H1 (cell line): ENCODE measurements at regions not wholly inside any gene's neighbourhood (a gene's known extent, or its start where the extent isn't known, plus 50 kb on each side); places are given as distances from the start of the nearest gene placed in this dataset.

Experiments used
- CTCF ChIA-PET: fragments of 300-600 bp; sonication (Branson Sonifier 250); formaldehyde crosslinking; loops from one replicate; lab custom pipeline; 2021; ENCODE audit not compliant: partially characterized antibody; lab: Charles Lee
- POLR2A ChIA-PET: fragments of 300-600 bp; sonication (Branson Sonifier 250); formaldehyde crosslinking; loops from one replicate; lab custom pipeline; 2021; ENCODE audit warnings: inconsistent platforms; ENCODE audit not compliant: partially characterized antibody; lab: Charles Lee
- DNase-seq, 2 experiments: peaks; one replicate each; pipeline versions ENCODE4 v3.0.0 to v3.0.0-alpha.2; 2010 to 2022; ENCODE audit warnings: low spot score in 2 of 2, low read depth in 1 of 2, mixed read lengths in 1 of 2
- FAIRE-seq: peaks from 2 replicates; lab custom pipeline; 2011; peaks lifted over from hg19 to GRCh38; lab: Jason Lieb, UNC
- H2AFZ ChIP-seq: 2 replicates; pipeline ENCODE4 v1.8.1; 2012; ENCODE audit warnings: low read length, inconsistent platforms
- H2AK5ac ChIP-seq: 2 replicates; pipeline ENCODE4 v1.6.1; 2013; ENCODE audit warnings: low read depth, low read length
- H2BK120ac ChIP-seq: replicated peaks from 2 replicates; pipeline ENCODE3; 2013; ENCODE audit warnings: low read depth, low read length, inconsistent platforms
- H2BK12ac ChIP-seq: 2 replicates; pipeline ENCODE4 v1.6.1; 2013; ENCODE audit warnings: low read depth, low read length
- H2BK15ac ChIP-seq: 2 replicates; pipeline ENCODE4 v1.6.1; 2013; ENCODE audit warnings: low read length
- H2BK20ac ChIP-seq: 2 replicates; pipeline ENCODE4 v1.6.1; 2013; ENCODE audit warnings: low read length
- H2BK5ac ChIP-seq: 2 replicates; pipeline ENCODE4 v1.6.1; 2013; ENCODE audit warnings: low read depth, low read length
- H3K14ac ChIP-seq: 2 replicates; pipeline ENCODE4 v1.6.1; 2013; ENCODE audit warnings: inconsistent platforms; ENCODE audit not compliant: insufficient read length
- H3K18ac ChIP-seq: 2 replicates; pipeline ENCODE4 v1.6.1; 2013; ENCODE audit warnings: low read length; ENCODE audit errors: extremely low read depth
- H3K23ac ChIP-seq: 2 replicates; pipeline ENCODE4 v1.6.1; 2013; ENCODE audit warnings: inconsistent platforms; ENCODE audit not compliant: insufficient read length
- H3K23me2 ChIP-seq: 2 replicates; pipeline ENCODE4 v1.6.1; 2013; ENCODE audit warnings: low read depth, low read length
- H3K27ac ChIP-seq: 2 replicates; pipeline ENCODE4 v1.6.1; 2011; ENCODE audit warnings: low read depth, low read length, inconsistent platforms
- H3K27me3 ChIP-seq, 4 experiments: replicated peaks in 1 of 4; 1 replicate in 1 of 4; 2 replicates in 3 of 4; pipeline versions ENCODE4 v1.6.1 to v1.8.1; 2011 to 2013; ENCODE audit warnings: low read length in 3 of 4, mild to moderate bottlenecking in 3 of 4, inconsistent platforms in 2 of 4, mixed read lengths in 2 of 4, moderate library complexity in 1 of 4; ENCODE audit not compliant: control insufficient read depth in 3 of 4, insufficient read depth in 3 of 4; ENCODE audit errors: extremely low read depth in 1 of 4
- H3K36me3 ChIP-seq, 4 experiments: 2 replicates each; pipeline versions ENCODE4 v1.6.1 to v1.8.1; 2011 to 2013; ENCODE audit warnings: mild to moderate bottlenecking in 4 of 4, low read length in 3 of 4, moderate library complexity in 2 of 4, control low read depth in 1 of 4, inconsistent platforms in 1 of 4; ENCODE audit not compliant: insufficient read depth in 4 of 4, control insufficient read depth in 2 of 4
- H3K4ac ChIP-seq: replicated peaks from 2 replicates; pipeline ENCODE3; 2013; ENCODE audit warnings: low read length, low read depth, mixed read lengths, inconsistent platforms; ENCODE audit not compliant: insufficient read length
- H3K4me1 ChIP-seq, 4 experiments: replicated peaks in 1 of 4; 1 replicate in 1 of 4; 2 replicates in 3 of 4; pipeline versions ENCODE4 v1.6.1 to v1.8.1; 2011 to 2013; ENCODE audit warnings: low read length in 3 of 4, inconsistent platforms in 2 of 4, mixed read lengths in 1 of 4; ENCODE audit not compliant: insufficient read depth in 4 of 4, control insufficient read depth in 3 of 4
- H3K4me2 ChIP-seq, 2 experiments: 2 replicates each; pipeline versions ENCODE4 v1.6.1 to v1.8.1; 2011 to 2013; ENCODE audit warnings: low read depth in 2 of 2, low read length in 2 of 2, control low read depth in 1 of 2, inconsistent platforms in 1 of 2, mild to moderate bottlenecking in 1 of 2; ENCODE audit not compliant: insufficient read depth in 1 of 2
- H3K4me3 ChIP-seq, 4 experiments: fragments of 200-600, 300-600 bp in 1 of 4; sonication (generic), shearing (Covaris generic), sonication (Bioruptor Twin) in 1 of 4; 2 replicates each; pipeline versions ENCODE4 v1.5.1 to v1.8.1; 2011 to 2016; ENCODE audit warnings: low read length in 4 of 4, low read depth in 3 of 4, control low read depth in 2 of 4, inconsistent platforms in 2 of 4, mild to moderate bottlenecking in 2 of 4, mixed read lengths in 1 of 4, moderate library complexity in 1 of 4; ENCODE audit not compliant: insufficient read depth in 2 of 4; ENCODE audit errors: extremely low read depth in 1 of 4
- H3K56ac ChIP-seq: replicated peaks from 2 replicates; pipeline ENCODE3; 2013; ENCODE audit warnings: low read depth, mild to moderate bottlenecking, mixed read lengths, low read length, inconsistent platforms; ENCODE audit not compliant: insufficient read length
- H3K79me1 ChIP-seq: 2 replicates; pipeline ENCODE4 v1.6.1; 2013; ENCODE audit warnings: low read depth, low read length, control low read depth
- H3K79me2 ChIP-seq, 2 experiments: 2 replicates each; pipeline versions ENCODE4 v1.6.1 to v1.8.1; 2012 to 2013; ENCODE audit warnings: low read length in 2 of 2, mild to moderate bottlenecking in 2 of 2, inconsistent platforms in 1 of 2; ENCODE audit not compliant: insufficient read depth in 2 of 2, control insufficient read depth in 1 of 2
- H3K9ac ChIP-seq, 4 experiments: replicated peaks in 1 of 4; 1 replicate in 1 of 4; 2 replicates in 3 of 4; pipeline versions ENCODE4 v1.6.1 to v1.8.1; 2011 to 2013; ENCODE audit warnings: low read depth in 3 of 4, low read length in 3 of 4, control low read depth in 2 of 4, mild to moderate bottlenecking in 2 of 4, moderate library complexity in 2 of 4, inconsistent platforms in 1 of 4; ENCODE audit errors: extremely low read depth in 1 of 4
- H3K9me3 ChIP-seq, 2 experiments: 2 replicates each; pipeline versions ENCODE4 v1.6.1 to v1.8.1; 2012 to 2013; ENCODE audit warnings: mild to moderate bottlenecking in 2 of 2, moderate library complexity in 2 of 2, control low read depth in 1 of 2, inconsistent platforms in 1 of 2, low read depth in 1 of 2, low read length in 1 of 2, mixed read lengths in 1 of 2; ENCODE audit not compliant: insufficient read depth in 2 of 2
- H4K20me1 ChIP-seq, 2 experiments: replicated peaks in 1 of 2; 2 replicates each; pipeline versions ENCODE3 to v1.8.1; 2011 to 2013; ENCODE audit warnings: inconsistent platforms in 2 of 2, low read length in 2 of 2, mild to moderate bottlenecking in 1 of 2; ENCODE audit not compliant: insufficient read depth in 2 of 2, control insufficient read depth in 1 of 2
- H4K5ac ChIP-seq: 2 replicates; pipeline ENCODE4 v1.6.1; 2013; ENCODE audit warnings: low read length, low read depth, mixed read lengths, inconsistent platforms; ENCODE audit not compliant: insufficient read length
- H4K8ac ChIP-seq: 2 replicates; pipeline ENCODE4 v1.8.0; 2013; ENCODE audit warnings: mild to moderate bottlenecking, moderate library complexity, low read length, inconsistent platforms; ENCODE audit not compliant: insufficient read depth; ENCODE audit errors: extremely low read depth
- H4K91ac ChIP-seq: replicated peaks from 2 replicates; pipeline ENCODE3; 2013; ENCODE audit warnings: low read length, mixed read lengths, inconsistent platforms; ENCODE audit not compliant: insufficient read length
- BCL11A ChIP-seq, 2 experiments: IDR thresholded peaks; one replicate each; pipeline ENCODE4 v1.6.1; 2011; ENCODE audit warnings: low read depth in 2 of 2, low read length in 2 of 2, mild to moderate bottlenecking in 2 of 2
- CREB1 ChIP-seq: IDR thresholded peaks from 2 replicates; pipeline ENCODE4 v1.6.1; 2012; ENCODE audit warnings: inconsistent platforms
- EGR1 ChIP-seq: IDR thresholded peaks from 2 replicates; pipeline ENCODE4 v1.6.1; 2011; ENCODE audit warnings: low read depth, low read length, borderline replicate concordance
- EP300 ChIP-seq, 2 experiments: IDR thresholded peaks; 1 replicate in 1 of 2; 2 replicates in 1 of 2; pipeline ENCODE4 v1.6.1; 2011 to 2012; ENCODE audit warnings: low read depth in 2 of 2, low read length in 2 of 2, mild to moderate bottlenecking in 2 of 2, borderline replicate concordance in 1 of 2, inconsistent platforms in 1 of 2, moderate library complexity in 1 of 2
- FOSL1 ChIP-seq: IDR thresholded peaks from 2 replicates; pipeline ENCODE4 v1.6.1; 2011; ENCODE audit warnings: mild to moderate bottlenecking, low read depth, low read length, moderate library complexity; ENCODE audit not compliant: insufficient read depth
- HDAC6 ChIP-seq: IDR thresholded peaks from one replicate; pipeline ENCODE4 v1.7.1; 2012; ENCODE audit warnings: low read depth, mild to moderate bottlenecking, inconsistent platforms, low read length, moderate library complexity
- JUN ChIP-seq: IDR thresholded peaks from 2 replicates; pipeline ENCODE4 v1.6.1; 2011; ENCODE audit warnings: low read depth, mild to moderate bottlenecking, improper control_type of control experiment, low read length
- KDM1A ChIP-seq: fragments of 200-600, 300-600 bp; sonication (generic); IDR thresholded peaks from 2 replicates; pipeline ENCODE4 v1.7.1; 2016; ENCODE audit warnings: mild to moderate bottlenecking, low read length, borderline replicate concordance
- KDM4A ChIP-seq: IDR thresholded peaks from one replicate; pipeline ENCODE4 v1.7.1; 2012; ENCODE audit warnings: low read depth, mild to moderate bottlenecking, moderate library complexity, low read length, inconsistent platforms; ENCODE audit not compliant: severe bottlenecking
- NANOG ChIP-seq: IDR thresholded peaks from 2 replicates; pipeline ENCODE4 v1.6.1; 2011; ENCODE audit warnings: low read length, low read depth, mild to moderate bottlenecking, inconsistent platforms; ENCODE audit not compliant: insufficient read depth, poor library complexity, severe bottlenecking
- NRF1 ChIP-seq: IDR thresholded peaks from 2 replicates; pipeline ENCODE4 v1.6.1; 2011; ENCODE audit warnings: mild to moderate bottlenecking, low read depth, low read length, improper control_type of control experiment
- POLR2A ChIP-seq, 2 experiments: IDR thresholded peaks; 1 replicate in 1 of 2; 2 replicates in 1 of 2; pipeline ENCODE4 v1.6.1; 2011; ENCODE audit warnings: low read depth in 2 of 2, low read length in 2 of 2, mild to moderate bottlenecking in 2 of 2; ENCODE audit errors: control extremely low read depth in 1 of 2
- RNF2 ChIP-seq: fragments of 200-900, 300-1000 bp; sonication (generic); IDR thresholded peaks from 2 replicates; pipeline ENCODE4 v1.7.1; 2016; ENCODE audit warnings: borderline replicate concordance, low read depth, mild to moderate bottlenecking, antibody characterized with exemption, low read length; ENCODE audit not compliant: poor library complexity, severe bottlenecking; ENCODE audit errors: missing control alignments
- YY1 ChIP-seq: IDR thresholded peaks from 2 replicates; pipeline ENCODE4 v1.6.1; 2011; ENCODE audit warnings: low read depth, mild to moderate bottlenecking, low read length
- WGBS, 2 experiments: shearing (Covaris generic) in 1 of 2; methylation state at CpG; one replicate each; pipeline versions ENCODE4 v1.1.6 to v1.1.7; 2013 to 2015; ENCODE audit warnings: low lambda C conversion rate in 2 of 2, mixed read lengths in 2 of 2, inconsistent platforms in 1 of 2, low coverage in 1 of 2, missing lambda C conversion rate in 1 of 2; ENCODE audit not compliant: insufficient replicate concordance in 2 of 2, insufficient coverage in 1 of 2, insufficient read length in 1 of 2; ENCODE audit errors: extremely low coverage in 1 of 2, missing lambda C conversion rate in 1 of 2; 5-methylcytosine and 5-hydroxymethylcytosine counted together
- TF ChIP-seq, protein P1 (sequence below): IDR thresholded peaks from 2 replicates; pipeline ENCODE4 v1.6.1; 2012; ENCODE audit warnings: inconsistent platforms

DNA sequence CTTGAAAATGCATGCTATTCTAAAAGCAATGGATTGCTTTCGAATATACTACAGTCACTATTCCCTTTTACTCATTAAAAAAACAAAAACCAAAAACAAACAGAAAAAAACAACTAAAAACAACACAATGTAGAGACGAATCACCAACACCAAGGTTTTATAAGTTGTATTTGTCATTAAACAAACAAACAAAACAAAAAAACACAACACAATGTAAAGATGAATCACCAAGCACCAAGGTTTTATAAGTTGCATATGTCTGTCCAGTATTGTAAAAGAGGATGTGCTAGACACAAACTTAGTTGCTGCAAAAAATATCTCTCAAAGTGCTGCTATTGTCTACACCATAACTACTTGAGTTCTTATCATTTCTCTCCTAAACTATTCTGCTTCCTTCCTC, 1269.2 kb downstream of the EFNA5 start:
- FAIRE-seq = no peak
- Histone ChIP-seq H3K27me3 (peaks cover 0 to 1% (median 0%) of the 10 kb centered on the region in 4 experiments; a peak in 1 of 7 replicates), H3K27ac (no peak overlapping the region), H2BK15ac (no peak overlapping the region), H4K20me1 (no peaks in the 10 kb centered on the region), H2AFZ (no peak overlapping the region), H2BK120ac (no peak overlapping the region), H2BK12ac (no peak overlapping the region), H2AK5ac (no peak overlapping the region), H3K23ac (no peak overlapping the region), H3K4me2 (no peak overlapping the region), H3K9ac (no peak overlapping the region), H3K79me1 (no peaks in the 10 kb centered on the region), H3K36me3 (no peaks in the 10 kb centered on the region), H3K4me1 (no peaks in the 10 kb centered on the region), H2BK20ac (no peak overlapping the region), H3K4me3 (no peak overlapping the region), H4K5ac (no peak overlapping the region), H3K79me2 (no peaks in the 10 kb centered on the region), H2BK5ac (no peak overlapping the region), H4K91ac (no peak overlapping the region), H3K9me3 (no peaks in the 10 kb centered on the region), H3K18ac (no peak overlapping the region), H3K4ac (no peak overlapping the region), H4K8ac (no peak overlapping the region), H3K14ac (no peak overlapping the region), H3K23me2 (no peaks in the 10 kb centered on the region), H3K56ac (no peak overlapping the region)
- CTCF ChIA-PET = no interaction called here
- 77% methylated on average over 2 of the region's 2 CpGs; no CpG with 5 or more reads in 1 of the 2 experiments for WGBS, 2 experiments
- no peak for DNase-seq
- POLR2A ChIA-PET = no interaction called here
- TF ChIP-seq BCL11A (IDR thresholded peaks at IDR 0.05; ENCODE audit: low read depth in 2 of 2, low read length in 2 of 2) (no peak), NANOG (no peak), KDM1A (no peak), NRF1 (no peak), EP300 (IDR thresholded peaks at IDR 0.05; ENCODE audit: borderline replicate concordance in 1 of 2, low read depth in 2 of 2, low read length in 2 of 2) (no peak), HDAC6 (no peak), KDM4A (no peak), CREB1 (no peak), RNF2 (no peak), POLR2A (IDR thresholded peaks at IDR 0.05; ENCODE audit: control extremely low read depth in 1 of 2, low read depth in 2 of 2, low read length in 2 of 2) (no peak), JUN (no peak), FOSL1 (no peak), YY1 (no peak), EGR1 (no peak)
- TF ChIP-seq, protein P1, sequence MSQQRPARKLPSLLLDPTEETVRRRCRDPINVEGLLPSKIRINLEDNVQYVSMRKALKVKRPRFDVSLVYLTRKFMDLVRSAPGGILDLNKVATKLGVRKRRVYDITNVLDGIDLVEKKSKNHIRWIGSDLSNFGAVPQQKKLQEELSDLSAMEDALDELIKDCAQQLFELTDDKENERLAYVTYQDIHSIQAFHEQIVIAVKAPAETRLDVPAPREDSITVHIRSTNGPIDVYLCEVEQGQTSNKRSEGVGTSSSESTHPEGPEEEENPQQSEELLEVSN = no peak
